NCI-H2029 (cell line): ENCODE measurements at regions not wholly inside any gene's neighbourhood (a gene's known extent, or its start where the extent isn't known, plus 50 kb on each side); places are given as distances from the start of the nearest gene placed in this dataset.
"Not testable (repeated sequence)": the region's sequence is repeated elsewhere in the genome, so short reads cannot be mapped to it uniquely, and the experiment has no call there.

Experiments
- DNase-seq: peaks from one replicate; lab custom pipeline; 2025; lab: John Stamatoyannopoulos, UW

DNA sequence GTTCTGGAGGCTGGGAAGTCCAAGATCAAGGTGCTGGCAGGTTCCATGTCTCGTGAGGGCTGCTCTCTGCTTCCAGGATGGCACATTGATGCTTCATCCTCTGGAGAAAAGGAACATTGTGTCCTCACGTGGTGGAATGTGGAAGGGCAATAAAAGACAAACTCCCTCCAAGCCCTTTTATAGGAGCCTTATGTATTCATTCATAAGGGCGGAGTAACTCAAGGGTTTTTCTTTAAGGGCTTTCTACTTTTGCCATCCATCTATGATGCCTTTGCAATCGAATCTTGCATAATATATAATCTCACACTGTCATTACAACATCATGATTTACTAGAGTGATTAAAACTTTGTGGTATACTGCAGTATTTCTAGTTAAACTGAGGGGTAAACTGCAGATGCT, 132.7 kb upstream of the DDHD1 start:
- DNase-seq, result no peak

DNA sequence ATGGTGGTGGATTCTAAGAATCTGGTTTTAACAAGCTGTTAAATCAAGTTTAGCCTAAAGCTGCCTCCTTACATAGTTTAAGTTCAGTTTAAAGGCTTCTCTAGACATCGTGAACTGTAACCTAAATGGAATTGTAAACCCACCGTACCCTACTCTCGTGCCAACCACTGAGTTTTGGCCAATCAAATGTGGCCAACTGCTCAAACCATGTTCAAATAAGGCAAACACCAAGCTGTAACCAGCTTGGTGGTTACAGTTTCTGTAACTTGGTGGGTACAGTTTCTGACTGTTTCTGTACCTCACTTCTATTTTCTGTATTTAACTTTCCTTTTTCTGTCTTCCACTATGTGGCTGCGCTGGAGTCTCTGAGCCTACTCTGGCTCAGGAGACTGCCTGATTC, 131.9 kb upstream of the DDHD1 start:
- no peak for DNase-seq

DNA sequence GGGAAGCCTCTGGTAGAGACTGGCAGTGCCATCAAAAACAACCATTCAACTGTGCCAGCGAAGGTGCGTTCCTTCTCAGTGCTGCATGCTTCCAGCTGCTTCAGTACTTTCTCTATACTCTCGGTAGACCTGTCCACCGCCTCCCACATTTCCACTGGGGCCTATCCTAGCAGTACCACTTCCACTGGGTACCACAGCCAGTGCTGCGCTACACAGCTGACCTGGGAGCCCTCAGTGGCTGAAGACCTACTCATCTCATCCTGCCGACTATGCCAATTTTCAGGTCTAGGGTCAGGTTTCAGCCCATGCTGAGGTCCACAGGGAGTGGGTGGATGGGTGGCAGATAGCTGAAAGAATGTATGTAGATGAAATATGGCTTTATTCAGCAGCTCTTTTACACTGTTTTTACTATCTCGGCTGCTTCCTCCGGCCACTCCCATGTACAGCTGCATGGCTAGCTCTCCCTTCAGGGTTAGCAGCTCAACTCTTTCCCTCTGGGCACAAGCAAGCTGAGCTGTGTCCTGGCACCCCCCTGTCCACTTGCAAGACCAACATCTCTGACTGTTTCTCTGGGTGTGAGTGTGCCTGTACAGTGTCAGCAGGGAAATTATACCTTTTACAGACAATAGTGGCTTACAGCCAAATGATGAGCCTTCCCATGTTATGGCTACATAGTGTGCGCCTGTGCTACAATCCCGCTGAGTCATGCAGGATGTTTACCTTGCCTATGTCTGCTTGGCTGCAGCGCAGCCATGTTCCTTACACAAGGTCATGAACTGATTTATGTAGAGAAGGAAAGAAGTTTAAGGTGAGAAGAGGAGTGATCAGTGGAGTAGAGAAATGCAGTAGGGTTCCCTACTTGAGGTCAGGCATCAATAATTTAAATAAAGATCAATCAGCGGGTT, 125.7 kb upstream of the DDHD1 start:
- DNase-seq, result peak; percentile 72

DNA sequence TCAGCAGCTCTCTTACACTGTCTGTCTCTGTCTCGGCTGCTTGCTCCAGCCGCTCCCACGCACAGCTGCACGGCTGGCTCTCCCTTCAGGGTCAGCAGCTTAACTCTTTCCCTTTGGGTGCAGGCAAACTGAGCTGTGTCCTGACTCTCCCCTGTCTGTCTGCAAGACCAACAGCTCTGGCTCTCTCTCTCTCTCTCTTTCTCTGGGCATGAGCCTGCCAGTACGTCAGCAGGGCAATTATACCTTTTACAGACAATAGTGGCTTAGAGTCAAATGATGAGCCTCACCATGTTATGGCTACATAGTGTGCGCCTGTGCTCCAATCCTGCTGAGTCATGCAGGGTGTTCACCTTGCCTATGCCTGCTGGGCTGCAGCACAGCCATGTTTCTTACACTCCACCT, 120.5 kb upstream of the DDHD1 start:
- DNase-seq, result no peak

DNA sequence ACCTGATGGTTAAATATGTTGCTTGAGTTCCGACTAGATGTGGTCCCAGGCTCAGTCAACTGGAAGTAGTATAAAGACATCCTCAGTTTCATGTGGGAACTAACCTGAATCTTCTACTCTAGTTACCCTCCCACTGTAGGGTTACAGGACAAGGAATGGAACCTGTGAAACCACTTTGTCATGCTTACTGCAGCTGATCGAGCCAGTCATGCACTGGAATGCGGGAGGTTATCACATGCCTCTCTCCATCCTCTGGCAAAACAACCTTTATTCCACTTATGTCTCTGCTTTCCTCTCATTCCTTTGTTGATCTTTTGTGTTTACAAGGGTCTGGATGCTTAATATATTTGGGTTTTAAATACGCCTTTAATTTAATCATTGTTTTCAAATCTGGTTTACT, 111.9 kb upstream of the DDHD1 start:
- no peak for DNase-seq

DNA sequence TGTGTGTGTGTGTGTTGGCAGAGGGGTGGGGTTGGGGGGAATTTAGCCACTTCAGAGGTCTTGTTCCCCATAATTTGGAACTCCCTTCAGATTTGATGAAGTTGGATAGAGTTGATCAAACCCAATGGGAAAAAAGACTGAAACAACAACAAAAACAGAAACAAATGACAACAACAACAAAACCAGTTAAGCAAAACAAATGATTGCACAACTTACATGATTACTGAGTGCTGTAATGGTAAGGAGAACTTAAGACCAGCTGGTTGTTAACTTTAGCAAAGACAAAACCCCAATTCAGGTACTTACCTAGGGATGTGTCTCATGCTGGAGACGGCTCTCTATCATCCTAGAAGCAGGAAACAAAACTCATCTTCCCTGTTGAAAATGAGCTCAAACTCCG, 107.8 kb upstream of the DDHD1 start:
- no peak for DNase-seq

DNA sequence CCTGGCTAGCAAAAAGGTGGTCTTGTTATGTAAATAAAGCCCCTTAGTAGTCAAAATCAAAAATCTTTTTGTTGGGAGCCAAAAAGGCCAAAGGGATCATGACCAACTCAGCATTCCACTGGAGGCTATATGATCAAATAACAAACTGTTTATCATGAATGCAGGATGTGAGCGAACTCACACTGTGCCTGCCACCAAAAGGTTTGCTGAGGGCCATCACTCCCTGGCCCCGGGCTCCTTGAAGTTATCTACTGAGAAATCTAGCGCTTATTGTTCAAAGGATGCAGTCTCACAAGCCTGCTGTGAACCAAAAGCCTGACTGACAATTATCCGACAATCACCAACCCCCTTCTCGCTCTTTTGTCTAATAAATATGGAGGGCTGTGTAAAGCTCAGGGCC, 107.2 kb upstream of the DDHD1 start:
- DNase-seq, result no peak

DNA sequence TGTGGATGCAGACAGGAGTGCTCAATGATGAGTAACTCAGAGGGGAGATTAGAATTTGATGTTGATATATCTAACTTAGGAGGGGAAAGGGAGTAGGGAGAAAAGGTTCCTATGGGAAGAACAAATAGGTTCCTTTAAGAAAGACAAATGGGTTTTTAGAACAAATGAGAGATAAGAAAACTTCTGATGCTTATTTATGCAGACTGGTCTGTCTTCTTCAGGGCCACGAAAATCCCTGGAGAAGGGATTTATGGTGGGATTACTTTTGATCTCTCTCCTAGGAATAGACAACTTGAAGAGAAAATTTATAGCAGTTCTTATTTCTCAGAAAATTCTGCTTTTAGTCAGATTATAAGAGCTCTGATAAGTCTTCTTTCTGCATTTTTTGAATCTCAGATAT, 99.0 kb upstream of the DDHD1 start:
- no peak for DNase-seq

DNA sequence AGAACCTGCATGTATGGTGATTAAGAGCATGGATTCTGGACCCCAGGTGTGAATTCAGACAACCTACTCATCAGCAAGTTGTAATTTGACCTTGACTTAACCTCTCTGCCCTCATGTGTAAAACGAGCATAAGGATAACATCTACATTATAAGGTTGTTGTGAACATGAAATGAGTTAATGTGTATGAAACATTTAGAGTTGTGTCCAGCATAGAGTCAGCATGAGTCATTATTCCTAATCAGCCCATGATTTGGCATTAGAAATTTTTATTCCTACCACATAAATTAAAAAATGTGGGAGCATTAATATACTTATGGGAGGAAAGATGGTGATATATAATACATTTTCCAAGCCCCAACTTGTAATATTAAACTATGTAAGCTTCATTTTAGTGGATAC, 95.9 kb upstream of the DDHD1 start:
- DNase-seq, result no peak

DNA sequence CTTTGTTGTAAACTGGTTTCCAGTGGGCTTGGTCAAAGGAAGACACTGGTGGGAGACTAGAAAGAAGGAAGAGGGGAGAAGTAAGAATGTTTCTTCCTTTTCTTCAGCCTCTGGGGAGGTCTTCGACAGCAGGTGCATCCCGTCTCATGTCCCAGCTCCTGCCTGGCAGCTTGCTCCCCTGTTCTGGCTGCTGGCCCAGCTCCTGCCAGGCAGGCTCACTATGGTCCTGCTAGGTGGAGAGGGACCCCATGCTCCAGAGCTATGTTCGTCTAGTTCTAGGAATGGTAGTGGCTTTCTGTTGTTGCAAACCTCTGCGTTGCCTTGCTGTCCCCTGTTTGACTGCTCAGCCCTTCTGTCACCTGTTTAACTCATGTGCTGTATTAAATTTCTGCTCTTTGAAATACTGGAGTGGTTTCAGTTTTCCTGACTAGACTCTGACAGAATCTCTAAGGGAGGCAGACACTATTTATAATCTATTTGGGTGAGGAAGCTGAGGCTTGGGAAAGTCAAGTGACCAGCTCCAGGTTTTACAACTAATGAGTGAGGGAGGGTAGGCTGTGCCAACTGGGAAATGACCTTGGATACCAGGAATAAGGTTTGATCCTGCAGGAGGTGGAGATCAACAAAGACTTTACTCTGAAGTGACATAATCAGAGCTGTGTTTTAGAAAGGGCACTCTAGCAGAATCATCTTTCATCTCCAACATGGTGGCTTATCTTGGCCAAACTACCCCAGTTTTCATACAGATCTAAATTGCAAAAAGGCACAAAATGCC, 94.7 kb upstream of the DDHD1 start:
- DNase-seq, result peak; percentile 48

DNA sequence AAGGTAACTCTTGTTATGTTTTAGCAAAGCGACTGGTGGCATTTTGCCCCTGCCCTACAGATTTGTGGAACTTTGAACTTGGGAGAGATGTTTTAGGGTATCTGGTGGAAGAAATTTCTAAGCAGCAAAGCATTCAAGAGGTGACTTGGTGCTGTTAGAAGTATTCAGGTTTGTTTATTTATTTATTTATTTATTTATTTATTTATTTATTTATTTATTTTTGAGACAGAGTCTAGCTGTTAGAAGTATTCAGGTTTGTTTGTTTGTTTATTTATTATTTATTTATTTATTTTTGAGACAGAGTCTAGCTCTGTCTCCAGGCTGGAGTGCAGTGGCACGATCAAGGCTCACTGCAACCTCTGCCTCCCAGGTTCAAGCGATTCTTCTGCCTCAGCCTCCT, 89.8 kb upstream of the DDHD1 start:
- not testable (repeated sequence) for DNase-seq

DNA sequence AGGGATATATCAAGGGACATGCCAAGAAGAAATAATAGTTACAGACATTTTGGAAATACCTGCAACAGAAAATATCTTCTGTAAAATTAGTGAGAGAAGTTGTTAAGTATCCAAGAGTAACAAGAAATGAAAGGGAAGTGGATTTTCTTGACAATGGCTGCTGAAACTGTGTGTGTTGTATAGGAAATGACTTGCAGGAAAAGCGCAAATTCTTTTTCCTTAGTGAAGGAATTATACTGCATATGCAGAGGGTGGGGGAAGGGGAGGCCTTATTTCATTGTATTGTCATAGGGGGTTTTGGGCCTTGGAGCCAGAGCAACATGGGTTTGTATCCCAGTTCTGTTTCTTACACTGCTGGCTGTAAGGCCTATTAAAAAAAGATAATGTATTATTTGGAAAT, 84.4 kb upstream of the DDHD1 start:
- no peak for DNase-seq

DNA sequence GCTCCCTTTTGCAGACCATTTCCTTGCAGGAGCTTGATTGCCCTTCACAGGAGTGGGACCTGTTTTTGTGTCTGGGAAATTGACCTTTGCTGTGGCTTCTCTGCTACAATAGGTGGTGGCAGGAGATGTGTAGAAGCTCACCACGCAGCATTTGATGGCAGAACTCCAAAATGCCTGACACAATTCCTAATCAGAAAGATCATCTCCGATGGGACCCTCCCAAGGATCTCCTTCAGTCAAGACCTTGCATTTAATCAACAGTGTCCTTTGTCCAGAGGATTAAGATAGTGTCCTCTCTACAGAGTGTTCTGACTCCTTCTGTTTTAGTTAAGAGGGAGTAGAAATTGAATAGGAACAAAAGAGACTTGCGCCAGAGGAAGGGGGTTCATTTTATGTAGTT, 83.6 kb upstream of the DDHD1 start:
- DNase-seq, result no peak

DNA sequence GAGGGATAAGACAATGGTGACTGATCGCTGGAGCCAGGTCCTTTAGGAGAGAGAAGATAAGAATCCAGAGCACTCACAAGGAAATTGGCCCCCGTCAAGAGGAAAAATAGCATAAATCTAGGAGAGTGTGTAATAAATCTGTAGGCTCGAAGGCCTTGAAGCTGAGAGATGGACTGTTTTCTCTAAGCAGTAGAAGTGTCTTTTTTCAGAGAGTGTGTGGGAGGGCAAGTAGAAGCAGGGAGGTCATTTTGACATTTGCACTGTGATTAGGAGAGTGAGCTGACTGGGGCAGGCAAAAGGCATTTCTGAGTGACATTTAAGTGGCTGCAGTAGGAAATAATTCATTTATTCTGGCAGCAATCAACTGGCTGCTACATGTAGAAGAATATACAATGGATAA, 78.0 kb upstream of the DDHD1 start:
- no peak for DNase-seq

DNA sequence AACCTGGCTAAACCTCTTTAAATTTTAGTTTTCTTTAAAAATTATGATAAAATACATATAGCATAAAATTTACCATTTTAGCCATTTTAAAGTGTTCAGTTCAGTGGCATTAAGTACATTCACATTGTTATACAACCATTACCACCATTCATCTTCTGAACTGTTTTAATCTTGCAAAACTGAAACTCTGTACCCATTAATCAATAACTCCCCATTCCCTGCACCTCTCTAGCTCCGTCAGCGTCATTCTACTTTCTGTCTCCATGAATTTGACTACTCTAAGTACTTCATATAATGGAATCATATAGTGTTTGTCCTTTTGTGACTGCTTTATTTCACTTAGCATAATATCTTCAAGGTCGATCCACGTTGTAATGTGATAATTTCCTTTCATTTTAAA, 75.8 kb upstream of the DDHD1 start:
- DNase-seq, result no peak

DNA sequence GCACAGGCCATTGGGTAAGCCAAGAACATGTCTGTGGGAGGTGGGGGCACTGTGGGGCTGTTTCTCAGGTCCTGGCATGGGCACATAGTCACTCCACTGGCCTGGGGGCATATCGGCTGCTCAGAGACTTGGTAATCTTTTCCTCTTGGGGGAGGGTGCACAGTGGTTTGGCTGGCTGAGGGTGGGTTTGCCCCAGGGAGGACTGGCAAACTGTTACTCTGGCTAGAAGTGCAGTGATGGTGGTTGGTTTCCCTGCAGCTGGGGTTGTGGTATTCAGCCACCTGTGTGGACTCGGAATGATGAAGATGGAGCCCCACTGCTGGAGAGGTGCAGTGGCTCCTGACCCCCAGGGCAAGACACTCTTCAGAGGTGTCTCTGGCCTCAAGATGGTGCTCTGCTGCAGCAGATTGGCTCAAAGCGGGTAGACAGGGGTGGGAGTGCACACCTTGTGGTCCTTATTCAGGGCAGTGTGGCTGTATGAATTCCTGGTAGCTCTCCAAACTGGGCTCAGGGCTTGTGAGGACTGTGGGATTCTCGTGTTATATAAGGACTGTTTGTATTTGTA, 74.1 kb upstream of the DDHD1 start:
- no peak for DNase-seq

DNA sequence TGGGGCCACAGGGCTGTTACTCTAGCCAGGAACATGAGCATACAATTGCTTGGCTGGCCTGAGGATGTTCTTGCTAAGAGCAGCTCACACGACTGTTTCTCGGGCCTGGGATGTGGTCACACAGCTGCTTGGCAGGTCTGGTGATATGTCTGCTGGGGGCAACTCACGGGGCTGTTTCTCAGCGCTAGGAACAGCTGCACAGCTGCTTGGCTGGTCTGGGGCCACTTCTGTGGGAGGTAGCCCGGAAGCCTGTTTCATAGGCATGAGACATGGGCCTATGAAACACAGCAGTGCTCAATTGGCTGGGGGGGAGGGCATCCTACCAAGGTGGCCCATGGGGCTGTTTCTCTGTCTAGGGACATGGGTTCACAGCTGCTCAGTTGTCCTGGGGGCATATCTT, 73.4 kb upstream of the DDHD1 start:
- no peak for DNase-seq

DNA sequence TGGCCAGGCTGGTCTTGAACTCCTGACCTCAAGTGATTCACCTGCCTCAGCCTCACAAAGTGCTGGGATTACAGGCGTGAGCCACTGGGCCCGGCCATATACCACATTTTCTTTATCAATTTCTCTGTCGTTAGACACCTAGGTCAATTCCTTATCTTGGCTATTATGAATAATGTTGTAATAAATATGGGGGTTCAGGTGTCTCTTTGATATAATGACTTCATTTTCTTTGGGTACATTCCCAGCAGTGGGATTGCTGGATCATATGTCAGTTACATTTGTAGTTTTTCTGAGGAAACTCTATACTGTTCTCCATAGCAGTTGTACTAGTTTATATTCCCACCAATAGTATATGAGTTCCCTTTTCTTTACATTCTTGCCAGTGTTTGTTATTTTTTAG, 67.8 kb upstream of the DDHD1 start:
- no peak for DNase-seq

DNA sequence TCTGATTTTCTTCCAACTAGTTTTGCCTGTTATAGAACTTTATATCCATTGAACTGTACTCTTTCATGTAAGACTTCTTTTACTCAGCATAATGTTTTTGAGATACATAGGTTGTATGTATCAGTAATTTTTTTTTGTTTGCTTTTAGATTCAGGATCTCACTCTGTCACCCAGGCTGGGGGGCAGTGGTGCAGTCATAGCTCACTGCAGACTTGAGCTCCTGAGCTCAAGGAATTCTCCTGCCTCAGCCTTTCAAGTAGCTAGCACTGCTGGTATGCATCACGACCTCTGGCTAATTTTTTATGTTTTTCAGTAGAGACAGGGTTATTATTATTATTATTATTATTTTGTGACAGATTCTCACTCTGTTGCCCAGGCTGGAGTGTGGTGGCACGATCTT, 65.0 kb upstream of the DDHD1 start:
- DNase-seq, result no peak

DNA sequence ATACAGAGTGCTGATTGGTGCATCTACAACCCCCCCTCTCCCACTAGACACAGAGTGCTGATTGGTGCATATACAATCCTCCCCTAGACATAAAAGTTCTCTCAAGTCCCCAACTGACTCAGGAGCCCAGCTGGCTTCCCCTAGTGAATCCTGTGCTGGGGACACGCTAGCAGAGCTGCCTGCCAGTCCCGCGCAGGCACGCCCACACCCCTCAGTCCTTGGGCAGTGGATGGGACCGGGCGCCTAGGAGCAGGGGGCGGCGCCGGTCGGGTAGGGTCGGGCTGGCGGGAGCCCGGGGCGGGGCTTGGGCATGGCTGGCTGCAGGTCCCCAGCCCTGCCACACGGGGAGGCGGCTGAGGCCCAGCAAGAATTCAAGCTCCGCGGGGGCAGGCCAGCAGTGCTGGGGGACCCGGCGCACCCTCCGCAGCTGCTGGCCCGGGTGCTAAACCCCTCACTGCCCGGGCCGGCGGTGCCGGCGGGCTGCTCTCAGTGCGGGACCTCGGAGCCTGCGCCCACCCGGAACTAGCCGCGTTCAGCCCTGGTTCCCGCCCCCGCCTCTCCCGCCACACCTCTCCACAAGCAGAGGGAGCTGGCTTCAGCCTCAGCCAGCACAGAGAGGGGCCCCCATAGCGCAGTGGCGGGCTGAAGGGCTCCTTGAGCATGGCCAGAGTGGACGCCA, 64.3 kb upstream of the DDHD1 start:
- peak; percentile 68 for DNase-seq

DNA sequence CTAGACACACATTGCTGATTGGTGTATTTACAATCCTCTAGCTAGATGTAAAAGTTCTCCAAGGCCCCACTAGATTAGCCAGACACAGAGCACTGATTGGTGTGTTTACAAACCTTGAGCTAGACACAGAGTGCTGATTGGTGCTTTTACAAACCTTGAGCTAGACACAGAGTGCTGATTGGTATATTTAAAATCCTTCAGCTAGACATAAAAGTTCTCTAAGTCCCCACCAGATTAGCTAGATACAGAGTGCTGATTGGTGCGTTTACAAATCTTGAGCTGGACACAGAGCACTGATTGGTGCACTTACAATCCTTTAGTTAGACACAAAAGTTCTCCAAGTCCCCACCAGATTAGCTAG, 63.8 kb upstream of the DDHD1 start:
- DNase-seq, result not testable (repeated sequence)

DNA sequence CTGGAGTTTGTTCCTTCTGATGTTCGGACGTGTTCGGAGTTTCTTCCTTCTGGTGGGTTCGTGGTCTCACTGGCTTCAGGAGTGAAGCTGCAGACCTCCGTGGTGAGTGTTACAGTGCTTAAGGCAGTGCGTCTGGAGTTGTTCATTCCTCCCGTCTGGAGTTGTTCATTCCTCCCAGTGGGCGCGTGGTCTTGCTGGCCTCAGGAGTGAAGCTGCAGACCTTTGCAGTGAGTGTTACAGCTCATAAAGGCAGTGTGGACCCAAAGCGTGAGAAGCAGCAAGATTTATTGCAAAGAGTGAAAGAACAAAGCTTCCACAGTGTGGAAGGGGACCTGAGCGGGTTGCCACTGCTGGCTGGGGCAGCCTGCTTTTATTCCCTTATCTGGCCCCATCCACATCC, 63.4 kb upstream of the DDHD1 start:
- not testable (repeated sequence) for DNase-seq

DNA sequence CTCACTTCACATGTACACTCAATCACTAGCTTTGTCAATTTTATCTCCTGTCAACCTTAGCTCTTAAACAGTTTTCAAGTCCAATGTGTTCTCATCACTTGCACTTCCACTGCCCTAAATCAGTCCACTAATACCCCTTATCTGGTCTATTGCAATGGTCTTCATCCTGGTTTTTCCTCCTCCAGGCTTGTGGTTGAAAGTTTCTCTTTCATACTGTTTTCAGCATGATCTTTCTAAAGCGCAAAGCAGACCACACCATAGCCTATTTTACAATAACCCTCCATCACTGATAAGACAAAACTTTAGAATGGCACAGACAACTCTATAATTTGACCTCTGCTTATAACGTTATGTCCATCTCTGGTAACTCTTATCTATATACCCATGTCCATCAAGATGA, 62.0 kb upstream of the DDHD1 start:
- DNase-seq, result no peak
